ENCODE measurements at regions not wholly inside any gene's neighbourhood (a gene's known extent, or its start where the extent isn't known, plus 50 kb on each side); places are given as distances from the start of the nearest gene placed in this dataset.

DNA sequence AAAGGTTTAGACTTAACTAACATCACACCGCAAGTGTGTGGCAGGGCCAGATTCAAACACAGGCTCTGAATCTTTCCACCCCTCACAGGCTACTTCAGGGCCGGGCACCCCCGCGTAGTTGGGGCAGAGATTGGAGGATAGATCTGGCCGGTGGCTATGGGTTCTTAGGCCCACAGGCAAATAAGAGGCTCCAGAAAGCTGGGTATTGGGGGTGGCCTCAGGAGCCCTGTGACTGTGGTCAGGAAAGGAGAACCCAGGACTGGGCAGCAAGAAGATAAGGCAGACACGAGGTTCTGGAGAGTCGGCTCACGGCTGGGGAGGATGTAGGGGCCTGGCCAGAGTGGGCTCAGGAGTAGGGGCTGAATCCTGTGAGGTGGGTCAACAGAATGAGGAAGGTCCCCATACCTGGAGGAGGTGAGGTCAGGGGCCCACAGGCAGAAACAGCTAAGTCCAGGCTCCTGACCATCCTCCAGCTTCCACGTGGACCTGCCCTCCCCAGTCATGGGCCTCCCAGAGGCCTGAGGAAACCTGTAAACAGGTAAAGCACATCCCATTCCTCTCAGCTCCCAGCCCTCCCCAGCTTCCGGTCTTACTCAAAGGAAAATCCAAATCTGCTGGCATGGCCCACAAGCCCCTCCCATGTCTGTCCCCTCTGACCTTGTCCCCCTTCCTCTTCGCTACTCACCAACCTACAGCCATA lies 306.2 kb downstream of the MATN1 start:
- ChIA-PET CTCF (interaction anchor here (1.3 to 2.5 kb wide), 3 partner anchors 8 to 36 kb away, joined by 3 to 9 read pairs (median 5); no protein-coding TSS in a partner anchor), POLR2A (no interaction called here)
- FAIRE-seq, result no peak
- no peak overlapping the region for H3K4me2 ChIP-seq
- no peaks in the 10 kb centered on the region for H3K4me1 ChIP-seq
- no peaks in the 10 kb centered on the region for H3K9me3 ChIP-seq
- ATAC-seq, result no peak
- 77% methylated on average over 8 of the region's 11 CpGs for WGBS (ENCODE audit: missing lambda C conversion rate)
- H3K4me3 ChIP-seq, result no peak overlapping the region
- no peak overlapping the region for H3K27ac ChIP-seq
- no peak for DNase-seq (ENCODE audit: low read depth in 1 of 2, low spot score in 1 of 2)
- no peak for TF ChIP-seq GATA3 (IDR thresholded peaks at IDR 0.05; ENCODE audit: borderline replicate concordance)
- no peak for TF ChIP-seq RAD21 (conservative IDR thresholded peaks at IDR 0.05 in 1 of 2, IDR thresholded peaks at IDR 0.05 in 1 of 2)

DNA sequence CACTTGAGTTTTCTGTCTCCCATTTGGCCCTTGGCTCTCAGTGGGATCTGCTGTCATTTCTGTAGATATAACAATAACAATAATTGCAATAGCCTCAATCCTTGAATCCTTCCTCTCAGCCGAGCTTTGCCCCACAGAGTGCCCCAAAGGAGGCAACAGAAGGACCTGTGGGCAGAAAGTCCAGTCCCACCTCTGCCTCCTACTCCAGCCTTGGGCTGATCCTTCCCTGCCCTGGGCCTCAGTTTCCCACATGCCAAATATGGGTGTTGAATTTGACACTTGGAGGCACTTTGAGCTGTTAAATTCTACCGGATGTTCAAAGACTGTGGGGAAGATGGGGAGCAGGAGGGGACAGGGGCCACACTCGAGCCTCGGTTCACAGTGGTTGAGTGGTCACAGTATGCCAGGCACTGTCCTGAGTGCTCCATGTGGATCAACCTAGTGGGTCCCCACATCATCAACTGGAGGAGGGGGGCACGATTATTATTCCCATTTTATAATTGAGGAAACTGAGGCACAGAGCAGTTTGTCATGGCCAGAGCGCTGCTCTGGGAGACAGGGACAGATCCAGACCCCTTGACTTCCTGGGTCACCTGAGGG lies 307.1 kb downstream of the MATN1 start:
- Histone ChIP-seq H3K9me3 (no peaks in the 10 kb centered on the region), H3K4me2 (no peak overlapping the region), H3K4me3 (no peak overlapping the region), H3K4me1 (no peaks in the 10 kb centered on the region), H3K27ac (no peak overlapping the region)
- DNase-seq (ENCODE audit: low read depth in 1 of 2, low spot score in 1 of 2) (no peak), ATAC-seq (no peak), FAIRE-seq (no peak)
- CTCF ChIA-PET, result interaction anchor here (1.0 to 2.5 kb wide), 2 partner anchors 10 to 36 kb away, joined by 3 to 9 read pairs; no protein-coding TSS in a partner anchor
- POLR2A ChIA-PET, result no interaction called here
- 29% methylated on average over 5 of the region's 6 CpGs for WGBS (ENCODE audit: missing lambda C conversion rate)
- no peak for TF ChIP-seq NFE2L2 (conservative IDR thresholded peaks at IDR 0.05; ENCODE audit: low read length)
- no peak for TF ChIP-seq HEYL (CRISPR knock-in tag; IDR thresholded peaks at IDR 0.05)
- TF ChIP-seq RNF2 (IDR thresholded peaks at IDR 0.05; ENCODE audit: borderline replicate concordance, low read depth), result no peak
- TF ChIP-seq, protein P1, sequence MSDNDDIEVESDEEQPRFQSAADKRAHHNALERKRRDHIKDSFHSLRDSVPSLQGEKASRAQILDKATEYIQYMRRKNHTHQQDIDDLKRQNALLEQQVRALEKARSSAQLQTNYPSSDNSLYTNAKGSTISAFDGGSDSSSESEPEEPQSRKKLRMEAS (IDR thresholded peaks at IDR 0.05), result no peak
- TF ChIP-seq FOSL2 (IDR thresholded peaks at IDR 0.05), result no peak
- TF ChIP-seq FOSL2 (CRISPR knock-in tag; IDR thresholded peaks at IDR 0.05), result no peak
- TF ChIP-seq, protein P2, sequence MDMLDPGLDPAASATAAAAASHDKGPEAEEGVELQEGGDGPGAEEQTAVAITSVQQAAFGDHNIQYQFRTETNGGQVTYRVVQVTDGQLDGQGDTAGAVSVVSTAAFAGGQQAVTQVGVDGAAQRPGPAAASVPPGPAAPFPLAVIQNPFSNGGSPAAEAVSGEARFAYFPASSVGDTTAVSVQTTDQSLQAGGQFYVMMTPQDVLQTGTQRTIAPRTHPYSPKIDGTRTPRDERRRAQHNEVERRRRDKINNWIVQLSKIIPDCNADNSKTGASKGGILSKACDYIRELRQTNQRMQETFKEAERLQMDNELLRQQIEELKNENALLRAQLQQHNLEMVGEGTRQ (IDR thresholded peaks at IDR 0.05), result no peak
- no peak for TF ChIP-seq EP300 (IDR thresholded peaks at IDR 0.05)
- TF ChIP-seq, protein P3, sequence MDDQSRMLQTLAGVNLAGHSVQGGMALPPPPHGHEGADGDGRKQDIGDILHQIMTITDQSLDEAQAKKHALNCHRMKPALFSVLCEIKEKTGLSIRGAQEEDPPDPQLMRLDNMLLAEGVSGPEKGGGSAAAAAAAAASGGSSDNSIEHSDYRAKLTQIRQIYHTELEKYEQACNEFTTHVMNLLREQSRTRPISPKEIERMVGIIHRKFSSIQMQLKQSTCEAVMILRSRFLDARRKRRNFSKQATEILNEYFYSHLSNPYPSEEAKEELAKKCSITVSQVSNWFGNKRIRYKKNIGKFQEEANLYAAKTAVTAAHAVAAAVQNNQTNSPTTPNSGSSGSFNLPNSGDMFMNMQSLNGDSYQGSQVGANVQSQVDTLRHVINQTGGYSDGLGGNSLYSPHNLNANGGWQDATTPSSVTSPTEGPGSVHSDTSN (IDR thresholded peaks at IDR 0.05), result no peak
- TF ChIP-seq GATA3 (IDR thresholded peaks at IDR 0.05; ENCODE audit: borderline replicate concordance), result no peak
- TF ChIP-seq JUNB (IDR thresholded peaks at IDR 0.05), result no peak
- TF ChIP-seq MYC (IDR thresholded peaks at IDR 0.05; ENCODE audit: borderline replicate concordance, low read length), result no peak
- TF ChIP-seq HDAC2 (IDR thresholded peaks at IDR 0.05), result no peak
- no peak for TF ChIP-seq RFX5 (IDR thresholded peaks at IDR 0.05)
- TF ChIP-seq CBX8 (IDR thresholded peaks at IDR 0.05), result no peak

DNA sequence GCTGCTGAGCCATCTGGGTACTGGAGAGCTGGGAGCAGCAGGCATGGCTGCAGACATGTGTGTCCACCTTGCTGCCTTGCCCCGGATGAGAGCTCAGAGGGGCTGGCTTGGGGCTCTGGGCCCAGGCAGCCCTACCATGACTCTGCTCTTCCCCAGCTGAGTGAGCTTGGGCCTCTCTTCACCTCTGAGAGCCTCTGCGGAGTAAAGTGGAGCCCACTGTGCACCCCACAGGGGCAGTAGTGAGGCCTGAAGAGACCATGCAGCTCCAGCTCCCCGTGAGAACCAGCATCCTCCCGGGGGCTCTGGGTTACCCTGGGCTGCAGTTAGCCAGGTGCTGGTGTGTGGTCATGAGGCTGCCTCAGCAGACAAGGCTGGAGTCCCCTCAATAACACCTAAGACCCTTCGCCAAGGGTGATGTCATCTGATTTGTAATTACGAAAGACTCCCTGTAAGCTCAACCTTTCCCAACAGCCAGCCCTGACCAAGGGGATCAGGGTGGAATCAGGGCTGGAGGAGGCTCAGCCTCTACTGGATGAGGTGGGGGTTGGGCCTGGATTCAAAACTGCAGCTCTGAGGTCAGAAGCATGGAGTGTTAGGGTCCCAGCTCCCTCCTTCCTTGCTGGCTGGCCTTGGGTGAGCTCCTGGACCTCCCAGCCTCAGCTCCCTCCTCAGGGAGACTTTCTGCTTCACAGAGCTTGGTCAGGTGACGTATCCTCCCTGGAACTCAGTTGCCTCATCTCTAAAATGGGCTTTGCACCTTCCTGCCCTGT lies 308.0 kb downstream of the MATN1 start:
- no peak for ATAC-seq
- CTCF ChIA-PET, result interaction anchor here (0.6 to 2.5 kb wide), 3 partner anchors 9 to 35 kb away, joined by 3 to 9 read pairs (median 3); no protein-coding TSS in a partner anchor
- FAIRE-seq, result no peak
- TF ChIP-seq NPAS2 (CRISPR knock-in tag; IDR thresholded peaks at IDR 0.05; ENCODE audit: borderline replicate concordance) (no peak), CBX2 (IDR thresholded peaks at IDR 0.05; ENCODE audit: borderline replicate concordance, low read depth) (no peak), POLR2AphosphoS2 (conservative IDR thresholded peaks at IDR 0.05; ENCODE audit: low read length) (no peak), HOXB13 (CRISPR knock-in tag; IDR thresholded peaks at IDR 0.05; ENCODE audit: low read depth) (no peak), KDM1A (IDR thresholded peaks at IDR 0.05; ENCODE audit: low read depth) (no peak), MYC (IDR thresholded peaks at IDR 0.05; ENCODE audit: borderline replicate concordance, low read length) (no peak), RFX5 (IDR thresholded peaks at IDR 0.05) (no peak), ZC3H11A (IDR thresholded peaks at IDR 0.05) (no peak), NR3C1 (IDR thresholded peaks at IDR 0.05) (no peak), ZFP36 (IDR thresholded peaks at IDR 0.05; ENCODE audit: borderline replicate concordance, partially characterized antibody) (no peak), HOXB5 (CRISPR knock-in tag; IDR thresholded peaks at IDR 0.05) (no peak)
- Histone ChIP-seq H3K4me3 (no peak overlapping the region), H3K4me2 (no peak overlapping the region), H3K4me1 (no peaks in the 10 kb centered on the region), H3K27ac (no peak overlapping the region), H3K9me3 (no peaks in the 10 kb centered on the region)
- WGBS (ENCODE audit: missing lambda C conversion rate), result 92% methylated on average over 4 of the region's 7 CpGs
- DNase-seq (ENCODE audit: low read depth in 1 of 2, low spot score in 1 of 2), result no peak
- POLR2A ChIA-PET, result no interaction called here
